Activated CD8-positive, alpha-beta T cell treated with anti-CD3 and anti-CD28 coated beads for 36 hours (primary cell): ENCODE measurements at regions not wholly inside any gene's neighbourhood (a gene's known extent, or its start where the extent isn't known, plus 50 kb on each side); places are given as distances from the start of the nearest gene placed in this dataset.

Experiments
- ATAC-seq: fragments of 200-7000 bp; cut with Tn5 transposase; one replicate; pipeline ENCODE4 v1.10.0; 2021; ENCODE audit warnings: mild to moderate bottlenecking, moderate library complexity
- CTCF ChIA-PET: fragments of 350-600 bp; sonication (Branson Sonifier 250); formaldehyde crosslinking; loops from one replicate; lab custom pipeline; 2021; ENCODE audit warnings: antibody characterized with exemption; lab: Charles Lee
- POLR2A ChIA-PET: fragments of 350-600 bp; sonication (Branson Sonifier 250); formaldehyde crosslinking; loops from one replicate; lab custom pipeline; 2021; ENCODE audit warnings: antibody characterized with exemption; lab: Charles Lee
- DNase-seq: peaks from one replicate; pipeline ENCODE4 v3.0.0-alpha.2; 2020
- H3K27ac Mint-ChIP-seq: one replicate; pipeline ENCODE4 v1.8.0; 2021; ENCODE audit warnings: mild to moderate bottlenecking, mixed read lengths
- H3K27me3 Mint-ChIP-seq: one replicate; pipeline ENCODE4 v1.8.0; 2021; ENCODE audit warnings: mixed read lengths
- H3K36me3 Mint-ChIP-seq: one replicate; pipeline ENCODE4 v1.8.0; 2021; ENCODE audit warnings: low read depth, mixed read lengths
- H3K4me1 Mint-ChIP-seq: one replicate; pipeline ENCODE4 v1.8.0; 2021; ENCODE audit warnings: low read depth, mixed read lengths
- H3K4me3 Mint-ChIP-seq: one replicate; pipeline ENCODE4 v1.8.0; 2021; ENCODE audit warnings: mild to moderate bottlenecking, moderate library complexity, mixed read lengths
- H3K9me3 Mint-ChIP-seq: one replicate; pipeline ENCODE4 v1.8.0; 2021; ENCODE audit warnings: mixed read lengths
- CTCF ChIP-seq: fragments of 200-600 bp; IDR thresholded peaks from one replicate; pipeline ENCODE4 v1.8.0; 2022; ENCODE audit warnings: antibody characterized with exemption, mild to moderate bottlenecking
- intact Hi-C: fragments of 100-400 bp; cut with micrococcal nuclease; formaldehyde crosslinking; loops from one replicate; pipeline ENCODE4 v1.10.0; 2022

DNA sequence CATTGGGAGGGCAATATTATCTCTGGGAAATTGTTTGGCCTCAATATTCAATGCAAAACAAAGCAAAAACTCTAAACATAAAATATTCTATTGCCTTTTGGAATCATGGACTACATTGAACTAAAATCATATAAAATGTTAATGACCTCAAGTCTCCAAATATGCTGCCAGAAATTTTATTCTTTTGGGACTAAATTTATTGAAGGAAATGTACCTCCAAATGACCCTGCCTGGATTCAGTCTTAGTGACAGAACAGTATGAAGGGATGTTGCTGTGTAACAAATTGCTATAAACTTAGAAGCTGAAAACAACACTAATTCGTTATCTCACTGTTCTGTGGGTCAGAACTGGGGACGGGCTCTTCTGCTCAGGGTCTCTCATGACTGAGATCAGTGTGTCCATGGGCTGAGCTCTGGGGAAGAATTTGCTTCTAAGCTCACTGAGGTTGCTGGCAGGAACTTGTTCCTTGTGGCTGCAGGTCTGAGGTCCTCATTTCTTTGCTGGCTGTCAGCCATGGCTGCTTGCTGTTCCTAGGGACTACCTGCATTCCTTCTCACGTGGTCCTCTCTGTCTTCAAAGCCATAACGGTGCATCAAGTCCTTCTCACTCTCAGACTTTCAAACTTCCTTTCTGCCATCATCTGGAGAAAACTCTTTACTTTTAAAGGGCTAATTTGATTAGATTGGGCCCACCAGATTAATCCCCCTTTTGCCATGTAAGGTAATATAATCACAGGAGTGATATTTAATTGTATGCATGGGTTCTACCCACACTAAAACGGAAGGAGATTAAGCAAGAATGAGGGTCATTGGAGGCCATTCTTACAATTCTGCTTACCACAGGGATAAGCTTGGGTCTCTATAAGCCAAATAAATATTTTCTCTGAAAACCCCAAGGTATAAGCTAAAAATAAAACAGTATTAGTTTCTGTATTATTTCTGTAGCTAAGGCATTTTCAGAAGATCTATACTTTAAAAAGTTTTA is 149.0 kb downstream of the ADCYAP1 start:
- Mint-ChIP-seq H3K27me3 (no peaks in the 10 kb centered on the region), H3K4me3 (no peak overlapping the region), H3K36me3 (no peaks in the 10 kb centered on the region), H3K9me3 (peaks cover 2% of the 10 kb centered on the region), H3K4me1 (no peaks in the 10 kb centered on the region), H3K27ac (no peak overlapping the region)
- ChIA-PET POLR2A (no interaction called here), CTCF (no interaction called here)
- TF ChIP-seq CTCF = no peak
- ATAC-seq (no peak), DNase-seq (no peak)
- intact Hi-C loops = no loop called here

- no peak for DNase-seq
- no peak for ATAC-seq
- Mint-ChIP-seq H3K4me1 (no peaks in the 10 kb centered on the region), H3K27me3 (no peaks in the 10 kb centered on the region), H3K9me3 (peaks cover 2% of the 10 kb centered on the region), H3K36me3 (no peaks in the 10 kb centered on the region), H3K27ac (no peak overlapping the region), H3K4me3 (no peak overlapping the region)
- ChIA-PET POLR2A (no interaction called here), CTCF (no interaction called here)
- no peak for TF ChIP-seq CTCF
- intact Hi-C loops = no loop called here
Measured at GRCh38 chr18:1056404-1056803, 151.7 kb downstream of the ADCYAP1 start.

DNA sequence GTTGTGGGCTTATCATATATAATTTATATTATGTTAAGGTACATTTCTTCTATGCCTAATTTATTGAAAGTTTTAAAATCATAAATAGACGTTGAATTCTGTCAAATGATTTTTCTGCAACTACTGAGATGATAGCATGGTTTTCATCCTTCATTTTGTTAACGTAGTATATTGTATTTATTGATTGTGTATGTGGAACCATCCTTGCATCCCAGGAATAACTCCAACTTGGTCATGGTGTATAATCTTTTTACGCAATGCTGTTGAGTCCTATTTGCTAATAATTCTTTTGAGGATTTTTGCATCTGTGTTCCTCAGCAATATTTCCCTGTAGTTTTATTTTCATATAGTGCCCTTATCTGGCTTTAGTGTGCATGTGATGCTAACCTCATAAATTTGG is 152.7 kb downstream of the ADCYAP1 start:
- CTCF ChIA-PET = no interaction called here

DNA sequence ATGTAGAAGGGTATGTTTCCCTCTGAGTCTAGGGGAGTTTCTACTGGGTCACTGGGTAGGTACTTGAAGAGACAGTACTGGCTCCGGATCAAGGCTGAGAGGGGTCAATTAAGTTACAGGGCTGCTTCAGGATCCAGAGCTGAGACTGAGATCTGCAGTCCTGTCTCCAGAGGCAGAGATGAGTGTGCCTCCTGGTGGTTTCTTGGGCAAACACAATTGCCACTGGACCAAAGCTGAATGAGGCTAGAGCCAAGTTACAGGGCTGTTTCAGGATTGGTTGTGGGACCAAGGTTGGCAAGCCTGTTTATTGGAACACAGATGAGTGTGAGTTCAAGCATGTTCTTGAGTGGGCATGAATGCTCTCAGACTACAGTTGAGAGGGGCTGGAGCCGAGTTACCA is 157.9 kb downstream of the ADCYAP1 start:
- POLR2A ChIA-PET = no interaction called here
- CTCF ChIA-PET = interaction anchor here (0.8 kb wide), 1 partner anchor 73 kb away, joined by 3 read pairs; no protein-coding TSS in a partner anchor
- H3K4me1 Mint-ChIP-seq = no peaks in the 10 kb centered on the region

More for the DNA sequence above, 152.7 kb downstream of the ADCYAP1 start:
- H3K36me3 Mint-ChIP-seq = no peaks in the 10 kb centered on the region
- POLR2A ChIA-PET = no interaction called here
- no peak overlapping the region for H3K4me3 Mint-ChIP-seq
- ATAC-seq = no peak
- no peak overlapping the region for H3K27ac Mint-ChIP-seq
- TF ChIP-seq CTCF = no peak
- intact Hi-C loops = no loop called here
- H3K4me1 Mint-ChIP-seq = no peaks in the 10 kb centered on the region
- no peaks in the 10 kb centered on the region for H3K27me3 Mint-ChIP-seq
- H3K9me3 Mint-ChIP-seq = peaks cover 2% of the 10 kb centered on the region
- DNase-seq = no peak

More for the DNA sequence above, 157.9 kb downstream of the ADCYAP1 start:
- intact Hi-C loops = no loop called here
- TF ChIP-seq CTCF = no peak
- no peak overlapping the region for H3K4me3 Mint-ChIP-seq
- no peaks in the 10 kb centered on the region for H3K36me3 Mint-ChIP-seq
- ATAC-seq (no peak), DNase-seq (no peak)
- H3K9me3 Mint-ChIP-seq = no peaks in the 10 kb centered on the region
- no peaks in the 10 kb centered on the region for H3K27me3 Mint-ChIP-seq
- H3K27ac Mint-ChIP-seq = no peak overlapping the region
